HG02973 (cell line): ENCODE measurements at regions not wholly inside any gene's neighbourhood (a gene's known extent, or its start where the extent isn't known, plus 50 kb on each side); places are given as distances from the start of the nearest gene placed in this dataset.

ENCODE experiments used
- ATAC-seq: cut with Tn5 transposase; IDR thresholded peaks from one replicate; pipeline ENCODE4 v1.9.1; 2021; ENCODE audit warnings: moderate library complexity; ENCODE audit not compliant: unreplicated experiment

DNA sequence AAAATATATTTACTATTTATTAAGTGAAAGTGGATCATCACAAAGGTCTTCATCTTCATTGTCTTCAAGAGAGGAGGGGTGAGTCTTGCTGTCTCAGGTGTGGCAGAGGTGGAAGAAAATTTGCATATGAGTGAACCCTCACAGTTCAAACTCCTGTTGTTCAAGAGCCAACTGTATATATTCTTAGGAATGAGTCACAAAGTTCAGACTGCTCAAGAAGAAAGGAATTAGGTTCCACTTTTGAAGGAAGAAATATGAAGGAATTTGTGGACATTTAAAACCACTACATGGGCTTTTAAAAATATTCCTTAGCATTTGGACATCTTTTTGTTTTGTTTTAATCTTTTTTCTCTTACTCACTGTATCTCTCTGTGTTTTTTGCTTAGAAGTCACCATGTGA is 212.6 kb downstream of the INSIG2 start:
- no peak for ATAC-seq

DNA sequence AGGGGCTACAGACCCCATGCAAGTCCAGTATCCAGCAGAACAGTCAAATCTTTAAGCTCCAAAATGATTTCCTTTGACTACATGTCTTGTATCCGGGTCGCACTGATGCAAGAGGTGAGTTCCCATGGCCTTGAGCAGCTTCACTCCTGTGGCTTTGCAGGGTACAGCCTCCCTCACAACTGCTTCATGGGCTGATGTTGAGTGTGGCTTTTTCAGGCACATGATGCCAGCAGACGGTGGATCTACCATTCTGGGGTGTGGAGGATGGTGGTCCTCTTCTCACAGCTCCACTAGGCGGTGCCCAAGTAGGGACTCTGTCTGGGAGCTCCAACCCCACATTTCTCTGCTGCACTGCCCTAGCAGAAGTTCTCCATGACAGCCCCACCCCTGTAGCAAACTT is 208.4 kb downstream of the INSIG2 start:
- no peak for ATAC-seq

DNA sequence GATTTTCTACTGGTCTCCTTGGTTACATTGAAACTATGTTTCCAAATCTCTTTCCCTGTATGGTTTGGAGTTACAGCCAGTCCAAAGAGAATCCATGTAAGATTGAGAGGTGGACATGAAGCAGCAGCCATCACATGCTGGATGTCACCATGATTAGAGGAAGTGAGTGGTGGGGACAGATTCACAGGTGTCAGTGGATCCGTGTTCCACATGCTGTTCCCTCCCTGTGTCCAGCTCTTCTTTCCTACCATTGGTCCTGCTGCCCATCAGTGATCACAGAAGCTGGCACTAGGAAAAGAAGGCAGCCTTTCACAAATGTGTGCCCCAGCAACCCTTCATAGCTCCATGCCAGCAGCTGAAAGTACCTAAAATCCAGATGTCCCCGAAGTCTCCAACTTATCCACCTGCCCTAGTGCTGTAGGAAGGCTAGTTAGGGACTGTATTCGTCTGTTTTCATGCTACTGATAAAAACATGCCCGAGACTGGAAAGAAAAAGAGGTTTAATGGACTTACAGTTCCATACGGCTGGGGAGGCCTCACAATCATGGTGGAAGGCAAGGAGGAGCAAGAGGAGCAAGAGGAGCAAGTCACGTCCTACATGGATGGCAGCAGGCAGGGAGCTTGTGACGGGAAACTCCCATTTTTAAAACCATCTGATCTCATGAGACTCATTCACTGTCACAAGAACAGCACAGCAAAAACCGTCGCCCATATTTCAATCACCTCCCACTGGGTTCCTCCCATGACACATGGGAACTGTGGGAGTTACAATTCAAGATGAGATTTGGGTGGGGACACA is 207.5 kb downstream of the INSIG2 start:
- no peak for ATAC-seq

DNA sequence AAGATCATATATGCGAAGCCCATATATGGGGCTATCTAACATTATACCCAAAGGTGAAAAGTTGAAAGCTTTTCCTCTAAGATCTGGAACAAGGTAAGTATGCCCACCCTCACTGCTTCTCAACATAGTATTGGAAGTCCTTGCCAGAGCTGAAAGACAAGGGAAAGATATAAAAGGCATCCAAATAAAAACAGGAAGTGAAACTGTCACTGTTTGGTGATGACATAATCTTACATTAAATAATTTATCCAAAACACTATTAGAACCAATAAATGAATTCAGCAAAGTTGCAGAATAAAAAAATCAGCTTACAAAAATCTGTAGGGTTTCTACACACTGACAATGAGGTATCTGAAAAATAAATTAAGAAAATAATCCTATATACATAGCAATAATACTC is 205.8 kb downstream of the INSIG2 start:
- no peak for ATAC-seq

DNA sequence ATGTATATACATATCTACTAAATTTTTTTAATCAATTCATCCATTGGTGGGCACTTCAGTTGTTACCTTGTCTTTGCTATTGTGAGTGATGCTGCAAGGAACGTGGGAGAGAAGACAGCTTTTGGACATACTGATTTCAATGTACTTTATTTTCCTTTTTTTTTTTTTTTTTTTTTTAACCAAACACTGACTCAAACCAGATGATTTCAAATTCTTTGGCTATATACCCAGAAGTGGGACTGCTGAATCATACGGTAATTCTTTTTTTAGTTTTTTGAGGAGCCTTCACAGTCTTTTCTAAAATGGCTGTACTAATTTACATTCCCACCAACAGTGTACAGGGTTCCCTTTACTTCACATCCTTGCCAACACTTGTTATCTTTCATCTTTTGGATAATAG is 204.7 kb downstream of the INSIG2 start:
- ATAC-seq = no peak

DNA sequence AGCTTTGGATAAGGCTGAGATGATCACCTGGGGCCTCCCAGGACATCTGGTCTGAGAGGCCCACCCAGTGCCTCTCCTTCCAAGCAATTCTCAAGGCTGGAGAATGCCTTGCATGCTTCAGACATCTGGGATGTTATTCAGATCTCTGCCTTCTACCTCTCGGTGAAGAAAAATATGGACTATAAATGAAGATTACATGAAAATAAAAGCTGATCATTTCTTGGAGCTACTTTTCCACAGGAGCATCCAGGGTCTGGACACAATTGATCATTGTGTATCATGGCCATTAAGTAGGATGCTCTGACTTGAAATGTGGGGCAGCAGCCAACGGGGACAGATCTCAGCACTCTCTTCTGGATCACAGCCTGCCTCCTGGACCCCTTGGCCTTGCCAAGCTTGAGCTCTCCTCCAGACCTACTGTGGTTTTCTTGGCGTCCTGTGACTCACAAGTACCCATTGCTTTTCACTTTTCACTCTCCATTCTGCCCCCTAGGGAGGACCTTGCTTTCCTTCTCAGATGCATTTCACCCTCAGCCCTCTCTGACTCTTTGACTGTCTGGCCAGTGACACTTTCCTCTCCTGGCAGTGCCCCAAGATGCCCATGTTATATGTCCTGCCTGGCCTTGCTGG is 203.1 kb downstream of the INSIG2 start:
- ATAC-seq = no peak

DNA sequence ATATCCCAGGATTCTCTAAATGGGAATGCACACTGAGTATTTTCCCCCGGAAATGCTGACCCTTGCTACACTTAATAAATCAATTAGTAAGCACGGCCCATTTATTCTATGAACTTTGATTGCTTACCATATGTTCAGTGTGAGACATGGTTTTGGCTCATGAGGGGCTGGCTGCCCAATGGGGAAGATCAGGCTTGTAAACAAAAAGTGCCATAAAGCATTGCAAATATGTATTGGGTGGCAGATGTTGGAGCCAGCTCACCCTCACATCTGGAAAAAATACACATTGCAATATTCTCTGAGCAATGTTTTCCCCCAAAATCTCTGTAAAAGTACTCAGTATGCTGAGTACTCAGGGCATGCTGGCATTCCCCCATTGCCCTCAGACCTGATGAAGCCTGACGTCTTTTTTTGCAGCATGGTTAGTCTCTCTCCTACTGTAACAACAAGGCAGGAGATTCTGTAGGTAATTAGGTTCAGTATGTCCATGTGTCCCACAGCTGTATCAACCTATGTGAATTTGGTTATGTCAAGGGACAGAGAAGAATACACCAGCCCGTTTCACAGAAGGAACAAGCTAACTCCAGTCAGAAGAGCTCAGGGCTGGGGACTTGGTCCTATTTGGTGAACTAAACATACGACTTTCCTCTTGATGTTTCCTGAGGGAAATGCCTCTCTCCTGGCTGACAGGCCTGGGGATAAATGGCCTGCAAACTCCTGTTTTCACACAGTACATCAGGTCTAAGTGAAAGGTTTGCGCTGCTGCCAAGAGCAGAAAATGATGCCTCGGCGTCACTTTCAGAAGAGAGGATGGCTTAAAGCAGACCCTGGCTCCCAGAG is 202.4 kb downstream of the INSIG2 start:
- no peak for ATAC-seq

DNA sequence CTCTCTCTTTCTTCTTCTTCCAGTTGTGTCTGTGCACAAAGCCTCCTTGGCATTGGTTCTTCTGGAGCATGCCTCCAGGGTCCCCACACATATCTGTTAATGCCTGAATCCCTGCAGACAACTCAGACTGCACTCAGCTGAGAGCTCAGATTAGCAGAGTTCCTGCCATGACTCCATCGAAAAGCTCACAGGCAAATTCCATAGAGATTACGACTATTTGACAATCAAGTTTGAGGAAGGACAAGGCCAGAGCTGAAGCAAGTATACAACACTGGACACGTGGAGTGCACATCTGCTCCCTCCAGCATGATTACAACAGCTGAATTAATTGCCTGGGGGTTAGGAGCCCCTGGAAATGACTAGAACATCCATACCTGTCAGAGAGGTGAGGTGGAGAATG is 190.7 kb downstream of the INSIG2 start:
- no peak for ATAC-seq

DNA sequence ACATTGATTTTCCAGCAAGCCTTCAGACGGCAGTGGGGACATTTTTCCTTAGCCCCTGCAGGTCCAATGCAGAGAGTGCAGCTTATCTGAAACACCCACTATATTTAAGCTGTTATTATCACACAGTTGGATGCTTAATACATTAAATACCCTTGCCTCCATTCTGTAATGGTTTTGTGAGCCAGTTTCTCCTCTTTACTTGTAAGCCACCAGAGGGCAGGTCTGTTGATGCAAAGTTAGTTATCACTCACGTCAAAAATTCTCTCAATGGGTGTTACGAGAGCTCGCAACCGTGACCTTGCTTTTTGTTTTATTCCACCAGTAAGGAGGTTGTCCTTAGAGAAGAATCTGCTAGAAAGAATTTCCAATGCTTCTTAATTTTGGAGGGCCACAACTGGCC is 189.8 kb downstream of the INSIG2 start:
- ATAC-seq = no peak

DNA sequence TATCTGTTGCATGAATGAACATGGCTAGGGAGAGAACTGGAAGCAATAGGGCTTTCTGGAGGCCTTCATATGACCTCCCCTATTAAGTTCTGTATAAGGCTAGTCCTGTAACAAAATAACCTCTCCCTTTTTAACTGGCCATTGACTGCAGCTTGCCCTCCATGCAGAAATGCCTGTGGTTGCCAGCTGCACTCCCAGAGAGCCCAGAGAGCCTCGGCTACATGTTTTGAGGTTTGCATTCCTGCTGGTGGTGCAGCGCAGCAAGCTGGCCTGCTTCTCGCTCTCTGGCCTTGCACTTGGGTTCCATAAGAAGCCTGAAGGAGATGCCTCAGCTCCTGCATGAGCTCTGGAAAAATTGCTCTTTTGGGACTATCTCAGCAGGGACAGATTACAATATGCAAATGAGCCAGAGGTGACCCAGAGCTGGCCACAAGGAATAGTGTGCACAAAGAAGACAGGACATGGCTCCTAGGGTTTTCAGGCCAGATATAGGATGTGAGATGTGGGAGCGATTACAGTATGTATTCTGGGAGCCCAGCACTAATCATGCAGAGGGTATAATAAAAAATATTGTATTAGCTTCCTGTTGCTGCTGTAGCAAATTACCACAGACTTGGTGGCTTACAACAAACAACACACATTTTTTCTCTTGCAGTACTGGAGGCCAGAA is 186.7 kb downstream of the INSIG2 start:
- no peak for ATAC-seq

DNA sequence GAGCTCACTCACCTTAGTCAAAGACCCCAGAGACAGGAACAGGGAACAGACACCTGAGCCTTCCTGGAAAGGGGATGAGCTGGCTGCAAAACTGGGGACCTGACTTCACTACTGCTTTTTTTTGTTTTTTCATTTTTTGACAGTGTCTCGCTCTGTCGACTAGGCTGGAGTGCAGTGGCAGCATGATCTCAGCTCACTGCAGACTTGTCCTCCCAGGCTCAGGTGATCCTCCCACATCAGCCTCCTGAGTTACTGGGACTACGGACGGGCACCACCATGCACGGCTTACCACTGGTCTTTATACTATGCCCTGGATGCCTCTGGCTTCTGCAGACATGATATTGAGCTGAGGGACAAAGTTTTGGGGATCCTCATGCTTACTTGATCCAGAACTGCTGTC is 184.1 kb downstream of the INSIG2 start:
- ATAC-seq = no peak

DNA sequence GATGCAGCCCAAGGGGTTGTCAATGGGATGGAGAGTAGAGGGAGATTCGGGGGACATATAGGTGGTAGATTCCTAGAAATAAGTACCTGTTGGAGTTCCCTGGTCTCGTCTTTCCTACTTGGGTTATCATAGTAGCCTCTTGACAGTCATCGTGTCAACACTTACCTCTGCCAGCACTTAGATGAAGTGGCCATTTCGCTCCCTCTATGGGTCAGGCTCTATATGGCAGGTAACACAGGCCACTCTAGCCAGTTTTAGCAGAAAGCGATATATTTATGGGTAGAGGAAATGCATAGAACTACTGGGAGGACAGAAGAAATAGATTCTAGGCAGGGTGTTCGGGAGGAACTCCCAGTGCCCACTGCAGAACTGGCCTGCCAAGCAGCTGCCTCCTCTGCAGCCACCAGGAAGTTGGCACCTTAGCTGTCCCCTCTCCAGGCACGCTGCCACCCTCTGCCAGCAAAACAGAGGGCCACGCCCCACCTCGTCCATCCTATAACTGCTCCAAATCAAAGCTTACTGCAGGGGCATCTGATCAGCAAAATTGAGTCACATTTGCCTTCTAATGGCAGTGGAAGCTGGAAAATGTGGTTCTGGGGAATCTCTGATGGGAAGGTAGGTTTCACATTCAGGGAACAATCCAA is 181.3 kb downstream of the INSIG2 start:
- ATAC-seq = peak; percentile 63

DNA sequence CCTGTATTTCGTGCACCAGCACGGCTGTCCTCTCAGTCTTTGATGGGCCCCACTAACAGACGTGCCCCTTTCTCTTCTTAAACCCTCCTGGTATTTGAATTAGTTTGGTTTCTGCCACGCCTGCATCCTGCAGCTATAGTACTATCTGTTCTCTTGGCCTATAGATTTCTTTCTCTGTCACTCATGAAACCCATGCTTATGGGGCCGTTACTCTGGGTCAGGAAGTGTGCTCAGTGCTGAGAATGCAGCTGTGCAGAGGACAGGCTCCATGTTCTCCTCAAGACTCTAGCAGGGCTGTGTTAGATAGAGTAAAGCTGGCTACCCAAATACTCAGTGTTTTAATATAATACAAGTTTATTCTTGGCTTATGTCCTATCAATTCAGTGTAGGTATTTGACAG is 180.0 kb downstream of the INSIG2 start:
- no peak for ATAC-seq

DNA sequence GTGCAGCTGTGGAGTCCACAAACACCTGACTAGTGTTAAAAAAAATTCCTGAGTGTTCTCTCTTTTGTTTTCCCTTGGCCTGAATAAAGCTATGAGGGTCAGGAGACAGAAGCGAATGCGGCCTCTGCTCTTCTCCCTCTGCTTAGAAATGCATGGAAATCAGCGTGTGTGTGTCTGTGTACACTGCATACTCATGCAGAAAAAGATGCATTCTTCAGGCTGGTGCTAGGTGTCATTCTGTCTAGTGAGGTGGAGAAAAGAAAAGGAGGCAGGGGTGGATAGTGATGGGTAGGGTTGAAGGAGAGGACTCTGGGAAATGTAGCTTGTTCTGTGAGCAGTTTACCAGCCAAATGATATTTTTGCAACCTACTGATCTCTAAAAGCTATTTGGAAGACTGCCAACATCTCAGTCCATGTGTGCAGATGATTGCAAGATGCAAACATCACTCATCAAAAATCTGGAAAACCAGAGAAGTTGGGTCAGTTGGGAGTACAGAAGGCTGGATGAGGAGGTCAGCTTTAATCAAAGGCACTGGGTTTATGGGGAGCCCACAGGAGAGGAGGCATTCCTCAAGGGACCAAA is 177.7 kb downstream of the INSIG2 start:
- ATAC-seq = no peak

DNA sequence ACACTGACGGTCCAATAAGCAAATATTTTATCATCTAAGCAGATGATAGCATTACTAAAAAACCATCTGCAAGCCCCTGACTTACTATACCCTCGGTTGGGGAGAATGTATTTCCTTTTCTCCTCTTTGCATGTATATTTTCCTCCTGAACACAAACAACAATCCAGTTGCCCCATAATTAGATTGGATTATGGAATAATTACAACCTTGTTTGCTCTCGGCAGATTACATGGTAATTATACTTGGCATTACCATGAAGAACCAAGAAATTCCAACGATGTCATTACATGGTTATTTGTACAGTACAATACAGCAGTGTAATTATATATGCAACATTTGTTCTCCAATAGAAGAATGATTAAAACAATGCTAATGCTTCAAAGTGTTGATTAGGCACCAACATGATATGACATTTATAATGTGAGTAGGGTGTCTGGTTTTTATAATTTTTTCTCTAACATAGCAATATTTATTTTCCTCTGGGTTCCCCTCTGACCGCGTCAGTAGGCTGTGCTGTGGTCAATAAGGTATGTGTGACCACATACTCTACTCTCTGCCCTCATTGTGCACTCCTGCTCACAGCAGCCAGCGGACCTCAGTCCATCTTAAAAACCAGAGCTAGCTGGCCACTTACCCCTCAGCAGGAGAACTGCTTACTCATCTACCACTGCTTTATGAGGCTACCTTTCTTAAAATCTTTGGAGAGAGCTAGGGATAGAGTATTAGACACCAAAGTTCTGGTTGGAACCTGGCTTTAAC is 176.1 kb downstream of the INSIG2 start:
- ATAC-seq = no peak

DNA sequence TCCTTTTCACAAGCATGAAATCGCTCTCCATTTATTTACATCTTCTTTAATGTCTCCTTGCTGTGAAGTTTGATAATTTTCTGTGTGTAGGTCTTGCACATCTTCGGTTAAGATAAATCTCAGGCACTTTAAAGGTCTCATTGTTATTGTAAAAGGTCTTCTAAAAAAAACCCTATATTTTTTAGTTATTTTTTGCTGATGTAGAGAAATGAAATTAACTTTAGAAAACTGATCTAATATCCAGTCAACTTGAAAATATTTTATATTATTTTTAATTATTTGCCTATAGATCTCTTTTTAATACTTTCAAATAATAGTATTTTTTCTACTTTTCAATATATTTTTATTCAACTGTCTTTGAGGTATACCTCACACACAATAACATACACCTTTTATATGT is 169.4 kb downstream of the INSIG2 start:
- no peak for ATAC-seq

DNA sequence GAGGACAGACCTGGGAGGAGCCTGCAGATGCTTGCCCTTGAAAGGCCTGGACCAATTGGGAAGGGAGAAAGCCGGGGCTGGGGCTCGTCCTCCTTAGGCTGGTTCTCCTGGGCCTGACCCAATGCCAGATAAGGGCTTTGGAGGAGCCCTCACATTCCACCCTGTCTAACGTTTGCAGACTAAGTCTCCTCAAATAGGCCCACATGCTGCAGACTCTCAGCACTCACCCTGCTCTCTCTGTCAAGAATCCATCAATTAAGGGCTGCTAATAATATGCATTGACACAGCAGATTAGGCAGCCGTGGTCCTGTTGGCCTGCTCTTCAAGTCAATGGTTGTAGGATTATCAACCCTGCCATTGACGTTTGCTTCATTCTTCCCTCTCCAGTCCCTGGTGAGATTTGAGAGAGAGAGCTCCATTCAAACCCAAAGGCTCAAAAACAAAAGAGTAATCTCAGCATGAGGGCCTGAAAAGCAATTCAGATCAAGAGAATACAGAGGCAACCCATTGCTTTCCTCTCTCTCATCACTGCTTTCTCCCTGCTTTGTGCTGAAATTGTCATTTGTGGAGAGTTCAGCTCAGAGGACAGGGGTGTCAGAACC is 167.6 kb downstream of the INSIG2 start:
- ATAC-seq = no peak

DNA sequence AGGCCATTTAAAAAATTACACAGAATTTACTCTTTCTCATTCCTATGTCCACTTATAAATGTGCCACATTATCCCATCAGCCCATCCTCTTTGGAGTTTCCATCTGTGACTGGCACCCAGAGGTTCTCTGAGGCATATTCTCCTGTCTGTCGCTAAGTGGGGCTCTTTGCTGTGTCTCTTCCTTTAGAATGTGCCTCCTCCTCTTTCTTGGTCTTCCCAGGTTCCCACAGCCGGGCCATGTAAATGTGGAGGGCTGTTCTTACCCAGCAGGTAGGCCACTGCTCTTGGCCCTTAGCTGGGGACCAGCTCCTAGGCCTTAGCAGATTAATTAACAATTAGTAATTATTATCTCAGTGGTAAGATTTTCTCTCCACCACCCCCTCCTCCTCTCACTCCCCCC is 167.0 kb downstream of the INSIG2 start:
- ATAC-seq = no peak

DNA sequence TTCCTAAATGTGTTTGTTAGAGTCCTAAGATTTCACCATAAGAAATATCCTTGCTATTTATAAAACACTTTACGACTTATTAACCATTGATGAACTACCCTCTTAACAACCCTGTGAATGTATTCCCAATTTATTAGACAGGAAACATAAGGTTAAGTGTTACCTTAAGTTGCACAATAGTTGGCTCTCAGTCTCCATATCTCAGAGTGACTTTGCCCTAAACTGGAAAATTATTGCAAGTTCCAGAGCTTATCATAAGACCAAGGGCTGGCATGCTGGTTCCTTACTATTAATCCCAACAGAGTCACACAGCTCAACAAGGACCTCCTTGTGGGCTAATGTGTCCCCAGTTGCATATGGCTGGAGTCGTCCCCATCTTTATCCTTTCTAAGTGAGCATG is 165.8 kb downstream of the INSIG2 start:
- ATAC-seq = no peak
